A549 (cell line): ENCODE measurements at regions not wholly inside any gene's neighbourhood (a gene's known extent, or its start where the extent isn't known, plus 50 kb on each side); places are given as distances from the start of the nearest gene placed in this dataset.

Experiments used
- CTCF ChIP-seq: fragments of >200 bp; sonication (Bioruptor Twin); formaldehyde crosslinking; IDR thresholded peaks from 3 replicates; pipeline ENCODE4 v1.5.1; 2016
- KDM1A ChIP-seq: fragments of 200-600 bp; sonication (generic); IDR thresholded peaks from 2 replicates; pipeline ENCODE4 v1.6.1; 2016; ENCODE audit warnings: low read depth, mild to moderate bottlenecking
- MAZ ChIP-seq: fragments of 150-350 bp; IDR thresholded peaks from 2 replicates; pipeline ENCODE4 v1.6.1; 2014; ENCODE audit warnings: antibody characterized with exemption, low read depth, low read length, borderline replicate concordance
- PHF8 ChIP-seq: fragments of 200-600 bp; sonication (generic); IDR thresholded peaks from 2 replicates; pipeline ENCODE4 v1.6.1; 2016; ENCODE audit warnings: low read depth, mild to moderate bottlenecking, antibody characterized with exemption, moderate library complexity, borderline replicate concordance
- RNF2 ChIP-seq: fragments of 200-600 bp; sonication (generic); IDR thresholded peaks from 2 replicates; pipeline ENCODE4 v1.6.1; 2016; ENCODE audit warnings: low read depth, mild to moderate bottlenecking, antibody characterized with exemption, moderate library complexity, borderline replicate concordance
- TF ChIP-seq, protein P1 (sequence below): IDR thresholded peaks from 2 replicates; pipeline ENCODE4 v1.6.1; 2012; ENCODE audit warnings: low read depth, borderline replicate concordance

- no peak for TF ChIP-seq CTCF
- TF ChIP-seq, protein P1, sequence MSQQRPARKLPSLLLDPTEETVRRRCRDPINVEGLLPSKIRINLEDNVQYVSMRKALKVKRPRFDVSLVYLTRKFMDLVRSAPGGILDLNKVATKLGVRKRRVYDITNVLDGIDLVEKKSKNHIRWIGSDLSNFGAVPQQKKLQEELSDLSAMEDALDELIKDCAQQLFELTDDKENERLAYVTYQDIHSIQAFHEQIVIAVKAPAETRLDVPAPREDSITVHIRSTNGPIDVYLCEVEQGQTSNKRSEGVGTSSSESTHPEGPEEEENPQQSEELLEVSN, result no peak; the same call in 1 of the 2 replicates
- TF ChIP-seq RNF2, result no peak
- TF ChIP-seq MAZ, result no peak
- no peak for TF ChIP-seq PHF8
- no peak for TF ChIP-seq KDM1A
Observed at GRCh38 chr12:87820524-87821202, 208.5 kb downstream of the C12orf50 start.
